Calu3 (cell line): ENCODE measurements at regions not wholly inside any gene's neighbourhood (a gene's known extent, or its start where the extent isn't known, plus 50 kb on each side); places are given as distances from the start of the nearest gene placed in this dataset.
"Not testable (repeated sequence)": the region's sequence is repeated elsewhere in the genome, so short reads cannot be mapped to it uniquely, and the experiment has no call there.

ENCODE experiments used
- BruUV-seq: library from RNA; stranded (reverse); fragments of 400-500 nt; replicated peaks from 2 replicates; lab custom pipeline; 2021; lab: Mats Ljungman, UMichigan
- CTCF ChIA-PET: fragments of 300-600 bp; sonication (Branson Sonifier 250); formaldehyde crosslinking; loops from one replicate; lab custom pipeline; 2022; ENCODE audit warnings: antibody characterized with exemption; lab: Charles Lee
- DNase-seq: peaks from one replicate; pipeline ENCODE4 v3.0.0; 2022
- H3K27ac Mint-ChIP-seq: one replicate; pipeline ENCODE4 v1.8.0; 2022; ENCODE audit warnings: mixed read lengths; ENCODE audit not compliant: unreplicated experiment
- H3K27me3 Mint-ChIP-seq: one replicate; pipeline ENCODE4 v1.8.0; 2022; ENCODE audit warnings: mixed read lengths; ENCODE audit not compliant: unreplicated experiment
- H3K36me3 Mint-ChIP-seq: one replicate; pipeline ENCODE4 v1.8.0; 2022; ENCODE audit warnings: mild to moderate bottlenecking, moderate library complexity, mixed read lengths; ENCODE audit not compliant: insufficient read depth, unreplicated experiment
- H3K4me1 Mint-ChIP-seq: one replicate; pipeline ENCODE4 v1.8.0; 2022; ENCODE audit warnings: mild to moderate bottlenecking, low read depth, mixed read lengths; ENCODE audit not compliant: unreplicated experiment
- H3K4me3 Mint-ChIP-seq: one replicate; pipeline ENCODE4 v1.8.0; 2022; ENCODE audit warnings: mild to moderate bottlenecking, low read depth, moderate library complexity, mixed read lengths; ENCODE audit not compliant: unreplicated experiment
- H3K9me3 Mint-ChIP-seq: one replicate; pipeline ENCODE4 v1.8.0; 2022; ENCODE audit warnings: low read depth, mixed read lengths; ENCODE audit not compliant: unreplicated experiment
- intact Hi-C: fragments of 100-400 bp; cut with micrococcal nuclease; formaldehyde crosslinking; loops from one replicate; pipeline ENCODE4 v1.10.0; 2022; ENCODE audit not compliant: unreplicated experiment
- TF ChIP-seq, protein P1 (sequence below): fragments of 200-600 bp; IDR thresholded peaks from one replicate; pipeline ENCODE4 v1.8.0; 2022; ENCODE audit warnings: antibody characterized with exemption; ENCODE audit not compliant: unreplicated experiment

DNA sequence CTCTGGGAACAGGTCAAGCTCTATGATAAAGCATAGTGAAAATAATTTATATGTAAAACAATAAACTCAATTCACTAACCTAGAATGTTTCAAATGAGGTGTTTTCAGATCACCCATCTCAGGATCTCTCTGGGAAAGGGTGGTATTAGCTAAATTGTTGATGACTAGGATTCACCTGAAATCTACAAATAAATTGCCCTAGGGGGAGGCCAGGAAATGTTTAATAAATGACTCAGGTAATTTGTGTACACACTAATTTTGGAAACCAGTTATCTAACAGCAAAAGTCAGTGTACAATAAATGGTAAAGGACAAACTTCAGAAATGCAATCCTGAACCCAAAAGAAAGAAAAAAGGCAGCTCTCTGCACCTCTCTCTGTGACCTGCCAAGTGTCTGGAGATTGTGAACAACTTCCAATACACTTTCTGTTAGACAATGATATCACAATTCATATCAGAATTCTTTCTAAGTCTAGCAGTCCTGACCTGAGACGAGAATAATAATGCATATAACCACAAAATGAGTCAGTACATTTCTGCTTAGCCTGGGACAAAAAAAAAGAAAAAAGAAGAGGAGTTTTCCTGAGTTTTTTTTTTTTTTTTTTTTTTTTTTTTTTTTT is 760.0 kb downstream of the EPHA4 start:
- Mint-ChIP-seq H3K4me1 (no peaks in the 10 kb centered on the region), H3K27me3 (no peaks in the 10 kb centered on the region), H3K4me3 (no peak overlapping the region), H3K27ac (no peak overlapping the region), H3K9me3 (peaks cover 3% of the 10 kb centered on the region), H3K36me3 (no peaks in the 10 kb centered on the region)
- intact Hi-C loops = no loop called here
- no TSS peak for BruUV-seq
- TF ChIP-seq, protein P1, sequence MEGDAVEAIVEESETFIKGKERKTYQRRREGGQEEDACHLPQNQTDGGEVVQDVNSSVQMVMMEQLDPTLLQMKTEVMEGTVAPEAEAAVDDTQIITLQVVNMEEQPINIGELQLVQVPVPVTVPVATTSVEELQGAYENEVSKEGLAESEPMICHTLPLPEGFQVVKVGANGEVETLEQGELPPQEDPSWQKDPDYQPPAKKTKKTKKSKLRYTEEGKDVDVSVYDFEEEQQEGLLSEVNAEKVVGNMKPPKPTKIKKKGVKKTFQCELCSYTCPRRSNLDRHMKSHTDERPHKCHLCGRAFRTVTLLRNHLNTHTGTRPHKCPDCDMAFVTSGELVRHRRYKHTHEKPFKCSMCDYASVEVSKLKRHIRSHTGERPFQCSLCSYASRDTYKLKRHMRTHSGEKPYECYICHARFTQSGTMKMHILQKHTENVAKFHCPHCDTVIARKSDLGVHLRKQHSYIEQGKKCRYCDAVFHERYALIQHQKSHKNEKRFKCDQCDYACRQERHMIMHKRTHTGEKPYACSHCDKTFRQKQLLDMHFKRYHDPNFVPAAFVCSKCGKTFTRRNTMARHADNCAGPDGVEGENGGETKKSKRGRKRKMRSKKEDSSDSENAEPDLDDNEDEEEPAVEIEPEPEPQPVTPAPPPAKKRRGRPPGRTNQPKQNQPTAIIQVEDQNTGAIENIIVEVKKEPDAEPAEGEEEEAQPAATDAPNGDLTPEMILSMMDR = no peak
- DNase-seq = no peak
- CTCF ChIA-PET = no interaction called here

DNA sequence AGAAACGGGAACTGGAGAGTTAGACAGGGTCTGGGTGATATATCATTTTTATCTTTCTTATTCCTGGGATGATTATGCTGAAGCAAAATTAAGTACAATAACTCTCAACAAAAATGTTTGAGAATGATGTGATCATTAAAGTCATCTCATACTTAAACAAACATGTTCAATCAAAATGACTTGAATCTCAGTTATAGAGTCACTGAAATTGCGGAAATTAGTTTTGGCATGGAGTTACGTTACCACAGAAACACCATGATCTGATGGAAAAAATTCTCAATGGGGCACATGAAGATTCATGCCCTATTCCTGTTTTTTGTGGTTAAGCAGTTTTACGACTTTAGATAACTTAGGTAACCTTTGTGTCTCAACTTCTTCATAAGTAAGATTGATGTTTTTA is 757.7 kb downstream of the EPHA4 start:
- H3K27ac Mint-ChIP-seq = no peak overlapping the region
- H3K36me3 Mint-ChIP-seq = no peaks in the 10 kb centered on the region
- H3K9me3 Mint-ChIP-seq = peaks cover 8% of the 10 kb centered on the region
- CTCF ChIA-PET = no interaction called here
- TF ChIP-seq, protein P1 = no peak
- H3K4me3 Mint-ChIP-seq = no peak overlapping the region
- H3K27me3 Mint-ChIP-seq = no peaks in the 10 kb centered on the region
- no TSS peak for BruUV-seq
- no peak for DNase-seq
- intact Hi-C loops = no loop called here
- H3K4me1 Mint-ChIP-seq = no peaks in the 10 kb centered on the region

DNA sequence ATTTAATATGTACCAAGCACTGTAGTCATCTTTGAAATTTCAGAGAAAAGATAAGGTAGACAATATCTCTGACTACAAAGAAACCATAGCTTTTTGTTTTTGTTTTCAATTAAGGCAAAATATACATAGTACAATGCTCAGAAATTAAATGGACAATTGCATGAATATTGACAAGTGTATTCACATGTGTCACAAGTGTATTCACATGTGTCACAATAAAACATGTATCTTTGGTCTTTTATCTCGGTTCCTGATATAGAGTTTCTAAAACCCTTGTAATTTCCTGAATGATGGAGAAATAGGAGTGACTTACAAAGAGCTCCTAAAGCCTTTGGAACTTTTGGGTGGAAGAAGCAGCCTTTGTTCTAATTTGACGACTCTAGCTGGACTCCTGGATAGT is 756.4 kb downstream of the EPHA4 start:
- Mint-ChIP-seq H3K4me1 (no peaks in the 10 kb centered on the region), H3K36me3 (no peaks in the 10 kb centered on the region), H3K4me3 (no peak overlapping the region), H3K9me3 (peaks cover 8% of the 10 kb centered on the region), H3K27ac (no peak overlapping the region), H3K27me3 (no peaks in the 10 kb centered on the region)
- CTCF ChIA-PET = no interaction called here
- no TSS peak for BruUV-seq
- TF ChIP-seq, protein P1 = no peak
- DNase-seq = no peak
- intact Hi-C loops = no loop called here

DNA sequence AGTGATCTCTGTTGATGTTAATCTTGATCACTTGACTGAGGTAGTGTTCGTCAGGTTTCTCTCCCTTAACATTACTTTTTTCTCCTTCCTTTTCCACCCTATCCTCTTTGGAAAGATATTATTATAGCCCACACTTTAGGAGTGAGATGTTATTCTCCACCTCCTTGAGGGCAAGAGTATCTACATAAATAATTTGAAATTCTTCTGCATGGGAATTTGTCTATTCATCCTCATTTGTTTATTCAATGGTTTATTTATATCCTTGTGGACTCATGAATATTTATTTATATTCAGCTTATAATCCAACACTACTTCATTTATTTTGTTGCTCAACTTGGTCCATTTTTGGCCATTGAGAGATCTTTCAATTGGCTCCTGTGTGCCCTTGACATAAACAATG is 750.4 kb downstream of the EPHA4 start:
- TF ChIP-seq, protein P1 = no peak
- CTCF ChIA-PET = no interaction called here

DNA sequence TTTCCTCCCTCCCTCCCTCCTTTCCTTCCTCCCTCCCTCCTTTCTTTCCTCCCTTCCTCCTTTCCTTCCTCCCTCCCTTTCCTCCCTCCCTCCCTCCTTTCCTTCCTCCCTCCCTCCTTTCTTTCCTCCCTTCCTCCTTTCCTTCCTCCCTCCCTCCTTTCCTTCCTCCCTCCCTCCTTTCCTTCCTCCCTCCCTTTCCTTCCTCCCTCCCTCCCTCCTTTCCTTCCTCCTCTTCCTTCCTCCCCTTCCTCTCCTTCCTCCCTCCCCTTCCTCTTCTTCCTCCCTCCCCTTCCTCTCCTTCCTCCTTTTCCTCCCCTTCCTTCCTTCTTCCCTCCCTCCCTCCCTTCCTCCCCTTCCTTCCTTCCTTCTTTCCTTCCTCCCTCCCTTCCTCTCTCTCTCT is 748.5 kb downstream of the EPHA4 start:
- H3K27ac Mint-ChIP-seq, H3K36me3 Mint-ChIP-seq, CTCF ChIA-PET, DNase-seq, H3K4me1 Mint-ChIP-seq, BruUV-seq, H3K4me3 Mint-ChIP-seq, H3K27me3 Mint-ChIP-seq, intact Hi-C loops: not testable (repeated sequence)
- H3K9me3 Mint-ChIP-seq = peaks cover 10% of the 10 kb centered on the region

More for the DNA sequence above, 750.4 kb downstream of the EPHA4 start:
- H3K27me3 Mint-ChIP-seq = no peaks in the 10 kb centered on the region
- DNase-seq = no peak
- peaks cover 12% of the 10 kb centered on the region for H3K9me3 Mint-ChIP-seq
- H3K27ac Mint-ChIP-seq = no peak overlapping the region
- intact Hi-C loops = no loop called here
- H3K36me3 Mint-ChIP-seq = no peaks in the 10 kb centered on the region
- H3K4me1 Mint-ChIP-seq = no peaks in the 10 kb centered on the region
- H3K4me3 Mint-ChIP-seq = no peak overlapping the region
- no TSS peak for BruUV-seq
